Tibial nerve (tissue), 3 donors: ENCODE measurements at regions not wholly inside any gene's neighbourhood (a gene's known extent, or its start where the extent isn't known, plus 50 kb on each side); places are given as distances from the start of the nearest gene placed in this dataset.

Experiments used
- POLR2A ChIP-seq, 2 donors: fragments of 450-650 bp; IDR thresholded peaks; one replicate each; pipeline ENCODE4 v1.6.1; 2017; ENCODE audit warnings: antibody characterized with exemption in 2 of 2, mild to moderate bottlenecking in 2 of 2, moderate library complexity in 2 of 2
- TF ChIP-seq, protein P1 (sequence below), 5 experiments: fragments of 200-600 bp in 3 of 5; fragments of 450-650 bp in 2 of 5; sonication (generic) in 3 of 5; IDR thresholded peaks; one replicate each; pipeline ENCODE4 v1.5.1; 2016 to 2019; ENCODE audit warnings: antibody characterized with exemption in 5 of 5, mild to moderate bottlenecking in 3 of 5, moderate library complexity in 2 of 5

DNA sequence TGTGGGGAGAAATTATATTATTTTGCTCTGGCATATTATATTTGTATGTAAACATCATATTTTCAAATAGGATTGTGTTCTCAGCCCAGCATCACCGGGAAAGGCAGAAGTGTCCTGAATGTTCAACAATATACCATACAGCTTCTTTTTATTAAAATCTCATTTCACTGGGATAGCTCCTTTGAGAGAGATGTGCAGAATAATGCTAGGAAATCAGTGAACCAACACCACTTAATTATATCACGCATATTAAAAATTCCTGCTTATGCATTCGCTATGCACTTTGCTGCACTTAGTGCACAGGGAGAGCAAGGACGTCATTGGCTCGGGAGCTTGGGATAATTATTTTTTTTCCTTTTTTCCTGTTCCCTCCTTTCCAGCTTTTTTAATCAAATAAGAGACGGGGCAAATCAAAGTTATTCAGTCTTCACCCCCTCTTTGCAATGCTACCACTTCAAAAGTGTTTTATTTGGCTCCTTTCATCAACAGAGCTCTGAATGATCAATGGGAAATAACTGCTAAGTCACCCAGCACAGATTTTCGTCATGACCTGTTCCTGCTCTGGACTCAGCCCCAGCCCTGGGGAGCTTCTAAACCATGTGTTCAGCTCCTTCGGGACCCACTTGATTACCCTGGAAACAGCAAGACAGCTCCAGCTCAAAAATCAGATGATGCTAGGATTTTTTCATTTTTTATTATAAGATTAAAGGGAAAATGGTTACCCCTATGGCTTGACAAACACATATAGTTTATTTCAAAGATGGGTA is 165.5 kb upstream of the DUSP10 start:
- TF ChIP-seq POLR2A (IDR thresholded peaks at IDR 0.05), result no peak
- TF ChIP-seq, protein P1, sequence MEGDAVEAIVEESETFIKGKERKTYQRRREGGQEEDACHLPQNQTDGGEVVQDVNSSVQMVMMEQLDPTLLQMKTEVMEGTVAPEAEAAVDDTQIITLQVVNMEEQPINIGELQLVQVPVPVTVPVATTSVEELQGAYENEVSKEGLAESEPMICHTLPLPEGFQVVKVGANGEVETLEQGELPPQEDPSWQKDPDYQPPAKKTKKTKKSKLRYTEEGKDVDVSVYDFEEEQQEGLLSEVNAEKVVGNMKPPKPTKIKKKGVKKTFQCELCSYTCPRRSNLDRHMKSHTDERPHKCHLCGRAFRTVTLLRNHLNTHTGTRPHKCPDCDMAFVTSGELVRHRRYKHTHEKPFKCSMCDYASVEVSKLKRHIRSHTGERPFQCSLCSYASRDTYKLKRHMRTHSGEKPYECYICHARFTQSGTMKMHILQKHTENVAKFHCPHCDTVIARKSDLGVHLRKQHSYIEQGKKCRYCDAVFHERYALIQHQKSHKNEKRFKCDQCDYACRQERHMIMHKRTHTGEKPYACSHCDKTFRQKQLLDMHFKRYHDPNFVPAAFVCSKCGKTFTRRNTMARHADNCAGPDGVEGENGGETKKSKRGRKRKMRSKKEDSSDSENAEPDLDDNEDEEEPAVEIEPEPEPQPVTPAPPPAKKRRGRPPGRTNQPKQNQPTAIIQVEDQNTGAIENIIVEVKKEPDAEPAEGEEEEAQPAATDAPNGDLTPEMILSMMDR (IDR thresholded peaks at IDR 0.05), result no peak
